ENCODE measurements at regions not wholly inside any gene's neighbourhood (a gene's known extent, or its start where the extent isn't known, plus 50 kb on each side); places are given as distances from the start of the nearest gene placed in this dataset.

- DNase-seq (ENCODE audit: low spot score) = no peak
Measured at GRCh38 chr1:37272626-37273025, 201.8 kb upstream of the ZC3H12A start.

DNA sequence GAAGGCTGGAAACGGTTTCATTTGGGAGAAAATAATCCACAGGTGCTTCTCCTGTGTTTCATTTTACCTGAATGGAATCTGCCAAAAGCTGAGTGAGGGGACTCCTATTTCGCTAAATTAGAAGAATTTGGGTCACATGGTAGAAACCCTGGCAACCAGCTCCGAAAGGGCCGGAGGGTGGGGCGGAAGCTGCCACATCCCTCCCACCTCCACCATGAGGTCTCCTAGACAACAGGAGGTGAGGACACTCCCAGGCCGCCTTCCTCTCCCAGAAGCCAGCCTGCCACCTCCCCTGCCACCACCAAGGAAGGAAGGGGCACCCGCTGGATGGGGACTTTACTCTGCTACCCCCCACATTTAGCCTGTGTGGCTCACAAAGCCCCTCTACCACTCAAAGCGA lies 199.9 kb upstream of the ZC3H12A start:
- no peak for DNase-seq (ENCODE audit: low spot score)

GRCh38 chr1:37274938-37275631 lies 199.3 kb upstream of the ZC3H12A start:
- DNase-seq (ENCODE audit: low spot score) = no peak

DNA sequence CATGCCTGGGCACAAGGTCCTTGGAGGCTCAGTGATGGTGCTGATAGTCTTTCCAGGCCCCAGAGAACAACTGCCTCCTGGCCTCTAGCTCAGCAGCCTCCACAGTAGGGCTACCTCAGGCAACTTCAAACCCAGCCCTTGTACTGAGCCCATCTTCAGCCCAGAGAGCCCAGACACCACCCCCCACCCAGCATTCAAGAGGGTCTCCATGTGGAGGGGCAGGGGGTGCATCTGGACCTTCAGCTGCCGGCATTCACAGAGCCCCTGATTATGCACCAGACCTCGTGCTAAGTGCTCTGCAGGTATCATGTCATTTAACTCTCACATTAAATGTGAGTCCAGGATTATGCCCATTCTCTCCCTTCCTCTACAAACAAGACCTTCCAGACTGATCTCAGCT lies 197.0 kb upstream of the ZC3H12A start:
- DNase-seq (ENCODE audit: low spot score) = no peak

DNA sequence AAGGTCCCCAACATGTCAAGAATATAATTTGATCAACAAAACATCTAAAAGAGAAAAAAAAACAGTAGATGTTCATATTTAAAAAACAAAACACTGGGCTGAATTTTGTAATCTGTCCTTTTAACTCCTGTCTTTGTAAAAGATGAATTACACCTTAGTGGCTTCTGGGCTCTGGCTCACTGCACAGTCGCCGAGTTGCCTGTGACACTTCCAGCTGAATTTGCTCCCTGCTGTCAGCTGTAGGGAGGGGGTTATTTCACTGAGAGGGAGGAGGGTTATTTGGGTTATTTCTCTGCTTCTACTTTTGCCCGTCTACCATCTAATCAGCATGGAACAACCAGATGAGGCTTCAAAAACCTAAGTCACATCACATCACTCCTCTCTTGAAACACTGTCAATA lies 193.0 kb upstream of the ZC3H12A start:
- DNase-seq (ENCODE audit: low spot score) = no peak

GRCh38 chr1:37282764-37283163 lies 191.6 kb upstream of the ZC3H12A start:
- DNase-seq (ENCODE audit: low spot score) = no peak

DNA sequence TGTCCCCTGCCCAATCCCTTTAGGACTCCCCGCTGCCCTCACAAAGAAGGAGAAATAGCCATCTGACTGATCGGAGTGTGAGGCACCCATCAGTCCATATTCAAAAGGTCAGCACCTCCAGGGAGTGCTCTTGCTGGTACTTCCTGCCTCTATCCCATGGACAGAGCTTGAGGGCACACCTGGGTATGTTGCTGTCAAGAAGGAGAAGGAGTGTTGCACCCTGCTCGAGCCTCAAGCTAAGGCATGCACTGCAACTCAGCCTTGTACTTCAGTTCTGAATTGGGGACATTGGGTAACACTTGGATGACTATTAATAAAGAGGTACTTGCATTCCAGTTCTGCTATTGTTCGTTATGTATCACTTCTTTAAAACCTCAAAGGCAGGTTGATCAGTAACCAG lies 190.3 kb upstream of the ZC3H12A start:
- DNase-seq (ENCODE audit: low spot score) = no peak

DNA sequence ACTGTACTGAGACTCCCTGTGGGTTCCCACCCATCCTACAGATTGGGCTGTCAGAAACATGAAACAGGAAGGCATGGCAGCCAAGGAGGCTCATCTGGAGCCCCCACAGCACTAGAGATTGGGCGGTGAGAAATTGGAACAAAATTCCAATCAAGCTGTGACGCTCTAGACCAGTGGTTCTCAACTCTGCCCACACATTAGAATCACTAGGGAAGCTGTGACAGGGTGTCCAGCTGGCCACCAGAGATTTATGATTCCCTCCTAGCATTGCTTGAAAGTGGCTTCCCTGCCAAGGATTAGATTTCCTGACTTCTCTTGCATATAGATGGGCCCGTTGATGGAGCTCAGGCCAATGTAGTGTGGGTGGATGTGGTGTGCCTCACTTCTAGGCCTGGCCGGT lies 187.5 kb upstream of the ZC3H12A start:
- DNase-seq (ENCODE audit: low spot score) = no peak

GRCh38 chr1:37288900-37289299 lies 185.5 kb upstream of the ZC3H12A start:
- no peak for DNase-seq (ENCODE audit: low spot score)

DNA sequence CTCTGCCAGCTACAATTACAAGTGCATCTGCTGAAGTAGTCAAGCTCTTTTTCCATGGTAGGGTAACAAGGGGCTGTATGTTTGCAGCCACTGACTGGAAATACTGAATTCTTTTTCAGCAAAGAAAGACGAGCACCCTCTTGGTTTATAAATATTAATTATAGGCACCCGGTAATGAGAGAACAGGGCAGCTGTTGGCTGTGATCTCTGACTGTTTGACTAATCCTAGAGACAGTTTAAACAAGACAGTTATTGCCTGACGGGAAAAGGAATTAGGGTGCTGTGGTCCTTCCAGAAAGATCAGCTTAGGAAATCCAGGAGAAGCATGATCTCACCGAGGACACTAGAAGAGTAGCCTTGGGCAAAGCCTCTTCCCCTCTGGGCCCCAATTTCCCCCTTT lies 183.7 kb upstream of the ZC3H12A start:
- no peak for DNase-seq (ENCODE audit: low spot score)

- no peak for DNase-seq (ENCODE audit: low spot score)
Measured at GRCh38 chr1:37292789-37293188, 181.6 kb upstream of the ZC3H12A start.

DNA sequence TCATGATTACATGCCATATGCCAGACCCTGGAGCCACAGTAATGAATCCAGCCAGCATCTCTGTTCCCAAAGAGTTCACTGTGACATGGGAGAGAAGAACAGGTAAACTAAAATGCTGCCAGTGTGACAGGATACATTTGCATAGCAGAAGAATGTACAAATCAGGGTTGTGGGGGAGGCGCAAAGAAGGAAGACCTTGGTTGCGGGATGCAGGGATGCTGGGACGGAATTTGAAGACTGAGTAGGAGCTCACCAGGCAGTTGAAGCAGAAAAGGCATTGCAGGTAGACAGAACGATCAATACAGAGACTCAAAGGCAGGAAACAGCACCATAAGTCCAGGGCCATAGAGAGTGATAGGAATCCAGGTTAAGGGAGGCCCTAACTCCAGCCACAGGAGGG lies 180.3 kb upstream of the ZC3H12A start:
- no peak for DNase-seq (ENCODE audit: low spot score)

DNA sequence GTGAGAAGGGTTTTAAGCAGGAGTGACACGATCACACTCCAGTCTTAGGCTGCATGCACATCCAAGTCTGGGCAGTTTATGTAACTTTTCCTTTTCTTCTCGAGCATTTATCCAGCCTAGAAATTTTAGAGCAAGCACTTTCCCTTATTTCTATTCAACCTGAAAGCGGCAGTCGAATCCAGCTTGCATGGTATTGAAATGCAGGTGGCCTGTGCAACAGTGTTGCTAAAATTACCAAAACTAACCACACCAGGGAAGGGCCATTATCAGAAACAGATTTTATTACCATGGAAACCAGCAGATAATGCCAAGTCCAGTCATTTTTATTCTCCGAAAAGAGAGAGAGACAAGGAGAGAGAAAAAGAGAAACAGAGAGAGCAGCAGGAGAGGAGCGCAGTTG lies 179.9 kb upstream of the ZC3H12A start:
- no peak for DNase-seq (ENCODE audit: low spot score)

DNA sequence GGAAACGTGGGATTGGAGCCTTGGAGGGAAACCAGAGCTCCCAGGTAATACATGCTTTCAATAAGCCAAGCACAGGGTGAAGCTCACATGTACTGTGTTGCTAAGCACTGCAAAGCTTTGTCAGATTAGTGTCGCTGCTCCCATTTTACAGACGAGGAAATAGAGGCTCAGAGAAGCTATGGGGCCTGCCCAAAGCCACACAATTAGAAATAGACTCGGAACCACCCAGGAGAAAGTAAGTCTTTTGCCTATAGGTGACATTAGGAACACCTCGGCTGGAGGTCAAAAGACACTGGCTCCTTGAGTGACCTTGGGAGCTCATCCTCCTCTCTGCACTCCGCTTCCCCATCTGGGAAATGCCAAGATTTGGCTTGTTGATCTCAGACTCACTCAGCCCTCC lies 175.6 kb upstream of the ZC3H12A start:
- no peak for DNase-seq (ENCODE audit: low spot score)

DNA sequence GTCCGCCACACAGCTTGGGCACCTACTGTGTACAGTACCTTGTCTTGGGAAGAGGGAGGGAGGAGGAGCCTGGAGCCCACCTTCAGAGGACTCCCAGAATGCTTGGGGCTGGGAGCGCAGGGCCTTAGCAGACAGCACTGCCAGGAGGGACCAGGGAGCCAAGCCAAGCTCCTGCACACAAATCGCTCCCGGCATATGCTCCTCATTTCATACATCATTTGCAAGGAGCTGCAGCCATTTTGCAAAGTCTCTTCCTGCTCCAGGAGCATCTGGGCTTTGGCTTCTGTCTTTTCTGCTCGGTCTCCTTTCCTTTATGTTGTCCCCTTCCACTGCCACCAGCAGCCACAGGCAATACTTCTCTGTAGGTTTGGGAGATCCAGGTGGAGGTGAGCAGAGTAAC lies 175.2 kb upstream of the ZC3H12A start:
- no peak for DNase-seq (ENCODE audit: low spot score)

- DNase-seq (ENCODE audit: low spot score) = no peak
Measured at GRCh38 chr1:37303884-37304574, 170.4 kb upstream of the ZC3H12A start.

GRCh38 chr1:37305108-37305507 lies 169.3 kb upstream of the ZC3H12A start:
- DNase-seq (ENCODE audit: low spot score) = no peak

DNA sequence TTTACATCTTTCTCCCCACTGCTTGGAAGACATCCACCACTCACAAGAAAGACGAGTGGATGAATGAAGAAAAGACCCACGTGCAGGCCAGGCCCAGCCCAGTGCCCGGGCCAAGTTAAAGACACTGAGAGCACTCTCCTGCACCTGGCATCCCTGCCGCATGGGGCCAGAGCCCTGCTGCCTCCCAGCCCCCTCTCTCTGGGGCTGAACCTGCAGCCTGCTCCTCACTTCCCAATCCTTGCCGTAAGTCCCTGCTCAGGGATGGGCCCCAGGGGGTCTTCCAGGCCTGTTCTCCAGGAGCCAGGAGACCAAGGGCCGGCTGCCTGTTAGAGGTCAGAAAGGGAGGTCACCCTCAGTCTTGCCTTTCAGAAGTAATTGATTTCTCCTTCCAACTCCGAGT lies 168.5 kb upstream of the ZC3H12A start:
- no peak for DNase-seq (ENCODE audit: low spot score)

DNA sequence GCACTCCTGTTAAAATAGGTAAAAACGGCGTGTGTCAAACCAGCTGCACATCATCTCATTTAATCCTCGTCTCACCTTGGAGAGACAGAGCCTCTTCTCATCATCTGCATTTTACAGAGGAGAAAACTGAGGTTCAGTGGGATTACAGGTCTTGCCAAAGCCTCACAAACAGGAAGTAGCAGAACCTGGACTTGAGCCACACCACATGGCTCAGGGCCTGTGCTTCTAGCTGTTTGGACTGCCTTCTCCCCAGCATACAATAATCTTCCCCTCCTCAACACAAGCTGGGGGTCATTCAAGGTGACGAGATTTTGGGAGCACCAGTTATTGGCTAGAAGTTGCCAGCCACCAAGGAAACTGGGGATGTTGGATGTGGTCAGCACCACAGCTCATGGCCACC lies 167.9 kb upstream of the ZC3H12A start:
- DNase-seq (ENCODE audit: low spot score) = no peak

- no peak for DNase-seq (ENCODE audit: low spot score)
Measured at GRCh38 chr1:37306871-37307270, 167.5 kb upstream of the ZC3H12A start.

DNA sequence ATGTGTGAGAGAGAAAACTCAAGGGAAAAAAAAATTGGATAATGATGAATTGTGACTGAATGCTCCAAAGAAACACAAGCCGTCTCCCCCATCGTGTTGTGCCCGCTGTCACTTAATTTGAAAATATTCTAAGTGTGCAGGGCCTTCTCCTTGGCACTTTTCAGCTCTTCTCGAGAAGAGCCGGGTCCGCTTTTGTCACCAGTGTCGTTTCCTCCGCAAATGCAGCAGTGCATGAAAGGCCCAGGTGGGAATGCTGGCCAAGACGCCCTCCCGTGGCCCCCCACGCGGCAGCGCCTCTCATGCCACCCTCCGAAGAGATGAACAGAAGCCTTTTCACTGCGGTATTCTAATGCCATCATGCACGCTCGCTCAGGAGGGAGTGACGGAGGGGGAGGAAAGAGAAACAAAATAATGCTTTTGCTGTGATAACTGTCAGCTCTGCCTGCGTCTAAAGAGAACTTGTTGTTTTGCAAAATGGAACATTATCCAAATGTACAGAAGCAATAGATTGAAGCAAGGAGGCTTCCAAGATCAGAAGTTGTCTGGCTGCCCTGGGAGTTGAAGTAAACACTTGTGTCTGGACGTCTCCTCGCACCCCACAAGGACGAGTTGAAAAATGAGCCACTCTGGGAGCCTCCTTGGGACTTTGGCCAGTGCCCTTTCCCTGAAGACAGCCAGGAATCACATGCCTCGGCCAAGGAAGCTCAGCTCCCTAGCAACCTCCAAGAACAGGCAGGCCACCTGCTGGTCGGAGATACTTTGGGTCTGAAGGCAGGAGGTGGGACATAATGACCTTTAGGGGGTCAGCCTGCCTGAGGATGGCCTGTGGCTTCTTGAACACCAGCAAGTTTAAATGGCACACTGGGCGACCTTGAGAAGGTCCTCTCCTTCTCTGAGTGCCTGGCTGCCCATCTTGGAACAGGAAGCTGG lies 166.1 kb upstream of the ZC3H12A start:
- DNase-seq (ENCODE audit: low spot score) = no peak

- DNase-seq (ENCODE audit: low spot score) = no peak
Measured at GRCh38 chr1:37309574-37309973, 164.8 kb upstream of the ZC3H12A start.

GRCh38 chr1:37310064-37310463 lies 164.3 kb upstream of the ZC3H12A start:
- no peak for DNase-seq (ENCODE audit: low spot score)

All from HT-29 (cell line).